Brain microvascular endothelial cell (primary cell): ENCODE measurements at regions not wholly inside any gene's neighbourhood (a gene's known extent, or its start where the extent isn't known, plus 50 kb on each side); places are given as distances from the start of the nearest gene placed in this dataset.

ENCODE experiments used
- DNase-seq: peaks from one replicate; pipeline ENCODE4 v3.0.0-alpha.2; 2020
- H3K27ac ChIP-seq: fragments of 250-450 bp; sonication (Bioruptor Pico); 2 replicates; pipeline ENCODE4 v1.5.1; 2020; ENCODE audit warnings: mild to moderate bottlenecking, moderate library complexity
- H3K27me3 ChIP-seq: fragments of 250-450 bp; sonication (Bioruptor Pico); replicated peaks from 2 replicates; pipeline ENCODE4 v1.5.1; 2020; ENCODE audit warnings: mild to moderate bottlenecking
- H3K36me3 ChIP-seq: fragments of 250-450 bp; sonication (Bioruptor Pico); replicated peaks from 2 replicates; pipeline ENCODE4 v1.5.1; 2020; ENCODE audit warnings: mild to moderate bottlenecking
- H3K4me3 ChIP-seq: 2 replicates; pipeline ENCODE4 v1.5.1; 2011; ENCODE audit warnings: low read depth, mild to moderate bottlenecking, control low read depth, low read length, moderate library complexity
- in situ Hi-C: cut with HindIII; loops from 2 replicates; pipeline ENCODE4 v1.10.0; 2017; ENCODE audit warnings: low sequenced_read_pairs, low pct_ligation_motif_present
- TF ChIP-seq, protein P1 (sequence below): IDR thresholded peaks from 2 replicates; pipeline ENCODE4 v1.5.1; 2011; ENCODE audit warnings: low read depth, mild to moderate bottlenecking, moderate library complexity, low read length, control low read depth, inconsistent platforms; ENCODE audit errors: missing control alignments

DNA sequence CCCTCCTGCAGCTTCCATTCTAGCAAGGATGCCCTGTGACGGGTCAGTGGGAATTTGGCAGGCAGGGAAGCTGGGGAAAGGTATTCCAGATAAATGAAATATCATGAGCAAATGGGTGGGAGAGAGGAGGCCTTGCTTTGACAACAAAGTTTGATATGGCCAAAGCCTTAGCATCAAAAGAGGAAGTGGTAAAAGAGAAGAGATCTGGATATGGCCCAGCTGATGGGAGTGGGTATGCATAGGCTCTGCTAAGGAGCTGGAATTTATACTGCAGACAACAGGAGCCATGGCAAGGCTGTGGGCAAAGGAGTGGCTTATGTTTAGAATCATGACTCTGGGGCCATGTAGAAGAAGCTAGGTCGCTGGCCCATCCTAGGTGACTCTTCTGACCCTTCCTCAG, 89.2 kb downstream of the PJA1 start:
- TF ChIP-seq, protein P1, sequence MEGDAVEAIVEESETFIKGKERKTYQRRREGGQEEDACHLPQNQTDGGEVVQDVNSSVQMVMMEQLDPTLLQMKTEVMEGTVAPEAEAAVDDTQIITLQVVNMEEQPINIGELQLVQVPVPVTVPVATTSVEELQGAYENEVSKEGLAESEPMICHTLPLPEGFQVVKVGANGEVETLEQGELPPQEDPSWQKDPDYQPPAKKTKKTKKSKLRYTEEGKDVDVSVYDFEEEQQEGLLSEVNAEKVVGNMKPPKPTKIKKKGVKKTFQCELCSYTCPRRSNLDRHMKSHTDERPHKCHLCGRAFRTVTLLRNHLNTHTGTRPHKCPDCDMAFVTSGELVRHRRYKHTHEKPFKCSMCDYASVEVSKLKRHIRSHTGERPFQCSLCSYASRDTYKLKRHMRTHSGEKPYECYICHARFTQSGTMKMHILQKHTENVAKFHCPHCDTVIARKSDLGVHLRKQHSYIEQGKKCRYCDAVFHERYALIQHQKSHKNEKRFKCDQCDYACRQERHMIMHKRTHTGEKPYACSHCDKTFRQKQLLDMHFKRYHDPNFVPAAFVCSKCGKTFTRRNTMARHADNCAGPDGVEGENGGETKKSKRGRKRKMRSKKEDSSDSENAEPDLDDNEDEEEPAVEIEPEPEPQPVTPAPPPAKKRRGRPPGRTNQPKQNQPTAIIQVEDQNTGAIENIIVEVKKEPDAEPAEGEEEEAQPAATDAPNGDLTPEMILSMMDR = no peak
- no peak for DNase-seq
- Histone ChIP-seq H3K27ac (no peak overlapping the region), H3K4me3 (no peak overlapping the region), H3K36me3 (no peaks in the 10 kb centered on the region), H3K27me3 (no peaks in the 10 kb centered on the region)
- in situ Hi-C loops = no loop called here

DNA sequence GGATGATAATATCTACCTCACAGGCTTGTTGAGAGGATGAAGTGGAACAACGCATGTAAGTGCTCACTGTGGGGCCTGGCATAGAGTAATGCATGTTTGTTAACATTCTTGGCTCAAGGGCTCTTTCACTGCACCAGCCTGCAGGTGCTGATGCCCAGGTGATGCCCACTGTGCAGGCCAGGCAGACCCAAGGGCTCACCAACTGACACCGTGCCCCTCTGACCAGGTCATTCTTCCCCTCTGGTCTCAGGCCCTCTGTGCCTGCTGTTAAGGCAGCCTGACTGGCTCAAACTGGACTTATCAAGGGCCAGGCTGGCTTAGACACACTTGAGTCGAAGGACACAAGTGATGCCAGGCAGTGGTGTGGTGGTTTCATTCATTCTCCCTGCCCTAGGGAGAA, 90.5 kb downstream of the PJA1 start:
- no peak overlapping the region for H3K27ac ChIP-seq
- H3K4me3 ChIP-seq = no peak overlapping the region
- no peak for DNase-seq
- H3K27me3 ChIP-seq = no peaks in the 10 kb centered on the region
- H3K36me3 ChIP-seq = no peaks in the 10 kb centered on the region
- in situ Hi-C loops = no loop called here
- TF ChIP-seq, protein P1 = no peak

- in situ Hi-C loops = no loop called here
- no peak overlapping the region for H3K4me3 ChIP-seq
- H3K27ac ChIP-seq = no peak overlapping the region
- no peak for DNase-seq
- H3K36me3 ChIP-seq = no peaks in the 10 kb centered on the region
- no peaks in the 10 kb centered on the region for H3K27me3 ChIP-seq
- TF ChIP-seq, protein P1 = no peak
Observed at GRCh38 chrX:69073721-69074120, 91.5 kb downstream of the PJA1 start.

- H3K4me3 ChIP-seq = no peak overlapping the region
- TF ChIP-seq, protein P1 = no peak
- H3K36me3 ChIP-seq = no peaks in the 10 kb centered on the region
- in situ Hi-C loops = no loop called here
- H3K27me3 ChIP-seq = no peaks in the 10 kb centered on the region
- DNase-seq = no peak
- H3K27ac ChIP-seq = no peak overlapping the region
Observed at GRCh38 chrX:69073241-69073640, 92.0 kb downstream of the PJA1 start.

DNA sequence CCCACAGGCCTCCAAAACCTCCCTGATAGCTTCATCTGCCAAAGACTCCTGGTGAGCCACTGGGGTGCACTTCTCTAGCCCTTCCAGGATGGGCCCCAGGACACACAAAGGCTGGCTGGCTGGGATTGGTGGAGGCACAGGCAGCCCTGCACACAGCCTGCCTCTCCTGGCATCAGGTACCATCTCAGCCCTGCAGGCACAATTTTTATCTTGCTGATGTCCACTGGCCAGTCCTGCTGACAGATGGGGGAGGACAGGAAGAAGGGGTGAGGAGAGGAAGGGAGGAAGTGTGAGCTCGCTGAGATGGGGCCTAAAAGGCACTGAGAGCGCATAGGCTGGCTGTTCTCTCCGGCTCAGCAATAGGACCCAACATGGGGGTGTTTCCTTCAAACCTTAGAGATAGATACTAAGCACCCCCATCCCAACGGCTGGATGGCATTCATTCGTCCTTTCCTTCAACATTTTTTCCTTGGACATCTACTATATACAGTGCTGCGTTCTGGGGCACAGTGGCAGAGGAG, 92.7 kb downstream of the PJA1 start:
- H3K36me3 ChIP-seq = no peaks in the 10 kb centered on the region
- DNase-seq = no peak
- in situ Hi-C loops = no loop called here
- no peak overlapping the region for H3K4me3 ChIP-seq
- TF ChIP-seq, protein P1 = no peak
- H3K27me3 ChIP-seq = no peaks in the 10 kb centered on the region
- no peak overlapping the region for H3K27ac ChIP-seq

DNA sequence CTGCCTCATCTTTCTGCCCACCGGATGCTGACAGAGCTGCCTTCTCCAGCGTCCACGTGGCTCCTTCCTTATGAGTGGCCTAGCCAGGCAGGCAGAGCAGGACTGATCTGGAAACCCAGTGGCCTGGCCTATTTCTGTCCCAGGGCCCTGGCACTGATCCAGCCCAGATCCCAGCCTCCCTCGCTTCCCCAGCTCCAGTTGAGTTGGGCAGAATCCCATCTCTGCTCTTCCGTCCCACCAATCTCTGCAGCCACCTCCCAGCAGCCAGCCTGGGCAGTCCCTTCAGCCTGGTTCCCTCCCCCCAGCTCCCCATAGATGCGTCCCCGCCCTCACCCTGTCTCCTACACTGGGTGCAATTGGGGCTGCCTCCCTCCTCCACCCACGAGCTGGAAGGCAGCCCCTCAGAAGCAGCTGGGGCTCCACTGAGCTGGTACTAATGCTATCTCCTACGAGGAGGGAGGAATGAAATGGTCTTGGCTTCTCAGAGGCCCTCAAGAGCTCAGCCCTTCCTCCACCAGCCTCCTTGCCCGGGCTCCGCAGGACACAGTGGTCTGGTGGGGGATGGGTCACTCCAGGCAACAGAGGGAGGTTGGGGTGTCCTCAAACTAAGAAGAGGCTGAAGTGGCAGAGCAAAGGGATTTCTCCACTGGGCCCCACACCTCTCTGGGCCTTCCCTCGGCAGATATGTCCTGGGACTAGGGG, 94.2 kb downstream of the PJA1 start:
- TF ChIP-seq, protein P1 = no peak
- Histone ChIP-seq H3K36me3 (no peaks in the 10 kb centered on the region), H3K27me3 (no peaks in the 10 kb centered on the region), H3K27ac (no peak overlapping the region), H3K4me3 (no peak overlapping the region)
- DNase-seq = no peak
- in situ Hi-C loops = no loop called here
